Central memory CD8-positive, alpha-beta T cell (primary cell): ENCODE measurements at regions not wholly inside any gene's neighbourhood (a gene's known extent, or its start where the extent isn't known, plus 50 kb on each side); places are given as distances from the start of the nearest gene placed in this dataset.

Source experiments
- ATAC-seq: fragments of 150-1000 bp; cut with Tn5 transposase; replicated peaks from 2 replicates; pipeline ENCODE4 v1.10.0; 2022; ENCODE audit warnings: mild to moderate bottlenecking, moderate FRiP score, moderate number of reproducible peaks; ENCODE audit not compliant: poor library complexity, severe bottlenecking; ENCODE audit errors: extremely low read depth
- DNase-seq, 2 donors: peaks; one replicate each; pipeline ENCODE4 v3.0.0; 2021; ENCODE audit warnings: low spot score in 2 of 2
- H3K27ac Mint-ChIP-seq: one replicate; pipeline ENCODE4 v1.8.0; 2022; ENCODE audit warnings: low read depth, mild to moderate bottlenecking, moderate library complexity, mixed read lengths
- H3K27me3 Mint-ChIP-seq: one replicate; pipeline ENCODE4 v1.8.0; 2022; ENCODE audit warnings: mixed read lengths
- H3K36me3 Mint-ChIP-seq: one replicate; pipeline ENCODE4 v1.8.0; 2022; ENCODE audit warnings: mild to moderate bottlenecking, moderate library complexity, mixed read lengths; ENCODE audit not compliant: insufficient read depth
- H3K4me1 Mint-ChIP-seq: one replicate; pipeline ENCODE4 v1.8.0; 2022; ENCODE audit warnings: mixed read lengths
- H3K4me3 Mint-ChIP-seq: one replicate; pipeline ENCODE4 v1.8.0; 2022; ENCODE audit warnings: mild to moderate bottlenecking, moderate library complexity, mixed read lengths
- H3K9me3 Mint-ChIP-seq: one replicate; pipeline ENCODE4 v1.8.0; 2022; ENCODE audit warnings: mixed read lengths

DNA sequence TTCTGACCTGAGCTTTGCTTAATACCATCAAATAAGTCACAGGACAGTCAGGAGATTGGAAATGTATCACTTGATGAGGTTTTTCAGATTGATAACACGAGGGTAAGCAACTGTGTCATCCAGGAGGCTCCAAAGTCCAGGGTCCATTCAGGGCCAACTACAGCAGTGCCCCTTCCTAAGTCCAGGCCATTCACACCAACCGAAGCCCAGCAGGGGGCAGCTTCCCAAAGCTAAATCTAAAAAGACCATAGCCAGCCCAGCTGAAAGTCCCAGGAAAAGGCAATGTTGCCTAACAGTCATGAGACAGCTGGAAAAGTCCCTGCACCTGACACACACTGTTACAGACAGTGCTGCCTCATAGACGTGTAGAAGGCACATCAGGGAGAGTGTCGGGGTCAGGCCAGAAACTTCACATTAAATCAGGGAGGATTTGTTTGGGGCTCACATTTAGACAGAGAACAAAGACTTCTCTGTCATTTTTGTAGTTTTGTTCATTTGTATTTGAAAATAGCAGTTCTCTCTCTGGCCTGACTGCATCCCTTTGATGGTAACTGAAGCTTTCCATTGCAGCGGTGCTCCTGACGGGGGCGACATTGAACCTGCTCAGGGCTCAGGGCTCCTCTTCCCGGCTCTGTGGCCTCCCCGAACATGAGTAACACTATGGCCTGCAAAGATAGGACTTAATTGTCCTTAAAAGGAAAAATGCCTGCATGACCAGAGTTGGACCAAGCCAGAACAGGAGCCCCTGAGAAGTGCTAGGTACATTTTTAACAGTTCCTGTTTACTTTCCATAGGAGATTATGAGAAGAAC lies 200.4 kb downstream of the NRIP1 start:
- ATAC-seq (no peak), DNase-seq (no peak)
- peaks cover 1% of the 10 kb centered on the region for H3K36me3 Mint-ChIP-seq
- H3K27me3 Mint-ChIP-seq: peaks cover 11% of the 10 kb centered on the region
- no peaks in the 10 kb centered on the region for H3K9me3 Mint-ChIP-seq
- no peaks in the 10 kb centered on the region for H3K4me1 Mint-ChIP-seq
- H3K4me3 Mint-ChIP-seq: no peak overlapping the region
- no peak overlapping the region for H3K27ac Mint-ChIP-seq

DNA sequence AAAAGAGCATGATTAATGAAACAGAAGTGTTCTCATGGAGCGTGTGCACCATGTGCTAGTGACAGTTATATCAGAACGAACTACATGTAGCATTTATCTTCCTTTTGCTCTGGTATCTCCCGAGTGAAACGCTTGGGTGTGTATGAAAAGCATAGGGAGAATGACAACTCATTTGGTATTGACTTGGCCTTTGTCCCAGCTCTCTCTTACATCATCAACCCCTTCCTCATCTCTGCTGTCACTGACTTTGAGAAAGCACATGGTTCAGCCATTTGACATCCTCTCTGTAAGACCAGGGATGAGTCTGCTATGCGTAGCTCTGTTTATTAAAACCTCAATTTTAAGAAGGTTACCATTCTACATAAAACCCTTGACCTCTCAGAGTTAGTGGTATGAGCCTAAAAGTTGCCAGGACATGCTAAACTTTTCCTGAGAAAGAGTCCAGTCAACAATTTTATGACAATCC lies 201.0 kb downstream of the NRIP1 start:
- Mint-ChIP-seq H3K36me3 (peaks cover 1% of the 10 kb centered on the region), H3K4me1 (no peaks in the 10 kb centered on the region), H3K27me3 (peaks cover 4% of the 10 kb centered on the region), H3K9me3 (no peaks in the 10 kb centered on the region), H3K4me3 (no peak overlapping the region), H3K27ac (no peak overlapping the region)
- DNase-seq (no peak), ATAC-seq (no peak)

DNA sequence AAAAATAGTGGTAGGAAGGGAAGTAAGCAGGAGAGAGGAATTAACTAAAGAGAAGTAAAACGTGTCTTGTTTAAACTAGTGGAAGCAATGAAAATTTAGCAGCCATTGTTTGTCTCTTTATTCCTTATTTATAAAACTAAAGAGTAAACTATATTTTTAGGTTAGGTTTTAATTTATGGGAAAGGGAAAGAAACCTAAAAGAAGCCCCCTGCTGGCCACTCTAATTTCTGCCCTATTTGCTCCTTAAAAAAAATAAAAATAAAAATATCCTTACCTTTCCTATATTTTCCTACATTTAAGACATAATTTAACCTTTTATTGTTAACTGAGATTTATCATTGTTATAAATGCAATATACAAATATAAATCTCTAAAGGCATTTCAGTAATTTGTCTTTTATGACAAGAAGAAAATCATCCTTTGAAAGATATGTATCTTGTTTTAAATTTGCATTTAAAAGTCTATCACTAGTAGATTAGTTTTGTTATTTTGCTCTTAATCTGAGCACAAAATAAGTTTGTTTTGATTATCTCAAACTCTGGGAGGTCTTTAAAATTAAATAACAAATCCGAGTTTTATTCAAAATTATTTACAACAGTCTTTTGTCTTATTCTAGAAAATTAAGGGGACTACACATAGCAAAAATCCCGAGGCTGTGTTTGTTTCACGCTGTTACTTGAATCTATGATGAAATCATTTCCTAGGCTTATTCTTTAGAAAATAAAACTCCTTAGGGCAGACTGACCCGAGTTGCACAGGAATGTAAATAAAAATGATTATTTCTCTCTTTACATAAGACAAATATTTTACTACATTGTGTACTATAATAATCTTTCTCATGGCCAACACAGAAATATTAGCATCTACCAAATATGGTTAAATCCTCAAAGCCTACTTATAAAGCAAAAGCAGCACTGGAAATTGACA lies 201.7 kb downstream of the NRIP1 start:
- no peaks in the 10 kb centered on the region for H3K27me3 Mint-ChIP-seq
- no peak overlapping the region for H3K4me3 Mint-ChIP-seq
- no peak for ATAC-seq
- no peaks in the 10 kb centered on the region for H3K9me3 Mint-ChIP-seq
- H3K27ac Mint-ChIP-seq: no peak overlapping the region
- no peaks in the 10 kb centered on the region for H3K4me1 Mint-ChIP-seq
- no peak for DNase-seq
- H3K36me3 Mint-ChIP-seq: peaks cover 1% of the 10 kb centered on the region

DNA sequence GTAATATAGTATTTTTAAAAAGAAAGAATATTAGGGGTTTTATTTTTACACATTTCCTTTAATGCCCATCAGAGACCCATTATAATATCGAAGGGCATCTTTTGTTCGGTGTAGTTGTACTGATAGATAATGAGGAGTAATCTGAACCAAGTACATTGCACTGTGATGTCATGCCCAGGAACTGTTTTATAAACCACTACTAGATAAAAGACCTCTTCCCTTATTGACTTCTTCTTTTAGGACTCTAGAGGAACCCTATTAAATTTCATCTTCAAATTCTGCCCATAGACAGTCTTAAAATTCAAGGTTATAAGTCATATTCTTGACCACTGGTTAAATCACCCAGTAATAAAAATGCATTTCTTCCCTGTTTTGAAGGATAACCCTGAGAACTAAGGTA lies 206.5 kb downstream of the NRIP1 start:
- ATAC-seq: no peak
- Mint-ChIP-seq H3K27me3 (no peaks in the 10 kb centered on the region), H3K9me3 (no peaks in the 10 kb centered on the region), H3K4me3 (no peak overlapping the region), H3K36me3 (peaks cover 1% of the 10 kb centered on the region), H3K4me1 (no peaks in the 10 kb centered on the region), H3K27ac (no peak overlapping the region)
- no peak for DNase-seq

DNA sequence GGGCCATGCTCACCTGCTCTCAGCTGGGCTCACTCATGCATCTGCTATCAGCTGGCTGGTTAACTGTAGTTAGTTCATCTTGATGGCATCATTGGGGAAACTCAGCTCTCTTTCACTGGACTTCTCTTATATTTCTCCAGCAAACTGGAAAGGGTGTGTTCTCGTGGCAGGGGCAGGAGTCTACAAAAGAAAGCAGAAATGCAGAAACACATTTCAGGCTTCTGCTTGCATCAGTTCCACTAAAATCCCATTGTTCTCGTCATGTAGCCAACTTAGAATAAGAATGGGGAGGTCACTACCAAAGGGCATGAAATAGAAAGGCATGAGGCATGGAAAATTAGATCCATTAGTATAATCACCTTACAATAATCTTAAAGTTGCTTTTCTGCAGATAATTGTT lies 207.3 kb downstream of the NRIP1 start:
- no peak for ATAC-seq
- H3K27ac Mint-ChIP-seq: no peak overlapping the region
- H3K4me3 Mint-ChIP-seq: no peak overlapping the region
- H3K9me3 Mint-ChIP-seq: no peaks in the 10 kb centered on the region
- no peaks in the 10 kb centered on the region for H3K27me3 Mint-ChIP-seq
- H3K4me1 Mint-ChIP-seq: no peaks in the 10 kb centered on the region
- DNase-seq: no peak
- peaks cover 1% of the 10 kb centered on the region for H3K36me3 Mint-ChIP-seq

DNA sequence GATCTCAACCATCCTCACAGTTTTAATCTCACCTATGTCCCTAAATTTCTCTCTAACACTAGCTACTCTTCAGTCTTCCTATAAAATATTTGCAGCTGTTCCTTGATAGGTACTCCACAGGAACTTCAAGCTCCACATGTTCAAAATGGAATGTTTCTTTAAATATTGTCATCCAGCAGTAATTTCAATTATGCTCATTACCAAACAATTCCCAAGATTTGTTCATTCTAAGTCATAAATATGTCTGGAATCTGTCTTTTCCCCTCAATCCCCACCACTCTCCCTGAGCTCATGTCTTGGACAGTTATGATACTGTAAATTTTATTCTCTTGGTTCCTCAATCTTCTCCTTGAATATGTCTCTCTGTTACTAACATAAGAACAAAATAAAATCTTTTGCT lies 214.4 kb downstream of the NRIP1 start:
- Mint-ChIP-seq H3K9me3 (no peaks in the 10 kb centered on the region), H3K27me3 (no peaks in the 10 kb centered on the region), H3K4me3 (no peak overlapping the region), H3K36me3 (no peaks in the 10 kb centered on the region), H3K27ac (no peak overlapping the region), H3K4me1 (no peaks in the 10 kb centered on the region)
- ATAC-seq: no peak
- no peak for DNase-seq

DNA sequence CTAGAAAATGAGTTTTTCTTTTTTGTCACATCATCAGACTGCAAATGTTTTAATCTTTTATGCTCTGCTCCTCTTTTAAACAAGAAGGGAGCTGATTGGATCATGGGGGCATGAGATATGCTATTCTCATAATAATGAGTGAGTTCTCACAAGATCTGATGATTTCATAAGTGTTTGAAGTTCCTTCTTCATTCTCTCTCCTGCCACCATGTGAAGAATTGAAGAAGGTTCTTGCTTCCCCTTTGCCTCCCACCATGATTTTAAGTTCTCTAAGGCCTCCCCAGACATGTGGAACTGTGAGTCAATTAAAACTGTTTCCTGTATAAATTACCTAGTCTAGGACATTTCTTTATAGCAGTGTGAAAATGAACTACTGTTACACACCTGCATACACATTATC lies 218.2 kb downstream of the NRIP1 start:
- Mint-ChIP-seq H3K36me3 (no peaks in the 10 kb centered on the region), H3K27me3 (no peaks in the 10 kb centered on the region), H3K9me3 (no peaks in the 10 kb centered on the region), H3K4me3 (no peak overlapping the region), H3K27ac (no peak overlapping the region), H3K4me1 (no peaks in the 10 kb centered on the region)
- DNase-seq (no peak), ATAC-seq (no peak)

DNA sequence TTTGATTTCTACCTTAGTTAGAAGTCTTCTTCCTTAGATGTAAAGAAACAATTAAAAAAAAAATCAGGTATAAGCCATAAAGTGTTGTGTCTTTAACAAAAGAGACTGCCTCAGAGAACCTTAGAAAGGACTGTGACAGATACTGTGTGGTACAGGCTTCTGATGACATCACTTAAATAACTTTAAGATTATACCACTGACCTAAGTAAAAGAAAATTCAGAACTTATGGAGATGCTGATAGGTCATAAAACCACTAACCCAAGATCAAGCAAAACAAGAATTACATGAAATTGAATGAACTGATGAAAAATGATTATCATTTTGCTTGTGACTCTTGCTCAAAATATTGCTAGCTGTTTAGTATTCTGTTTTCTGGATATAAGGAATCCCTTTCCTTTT lies 220.8 kb downstream of the NRIP1 start:
- Mint-ChIP-seq H3K27me3 (no peaks in the 10 kb centered on the region), H3K4me3 (no peak overlapping the region), H3K9me3 (no peaks in the 10 kb centered on the region), H3K27ac (no peak overlapping the region), H3K4me1 (no peaks in the 10 kb centered on the region), H3K36me3 (no peaks in the 10 kb centered on the region)
- ATAC-seq (no peak), DNase-seq (no peak)

DNA sequence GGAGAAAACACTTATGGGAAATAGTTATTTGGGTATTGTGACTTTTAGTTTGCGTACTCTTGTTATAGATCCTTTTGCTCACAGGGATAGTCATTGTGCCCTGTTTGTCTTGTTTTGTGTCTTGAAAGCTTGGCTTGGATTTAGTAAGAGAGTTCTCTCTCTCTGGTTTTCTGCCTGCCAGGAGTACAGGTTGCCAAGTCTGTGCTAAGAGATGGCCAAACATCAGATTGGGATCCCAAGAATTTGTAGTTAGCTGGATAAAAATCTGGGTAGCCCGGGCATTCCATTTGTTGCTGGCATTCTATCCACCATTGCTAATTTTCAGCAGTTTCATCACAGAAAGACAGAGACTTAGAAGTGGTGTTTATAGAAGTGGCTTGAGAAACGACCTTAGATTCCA lies 222.2 kb downstream of the NRIP1 start:
- no peaks in the 10 kb centered on the region for H3K27me3 Mint-ChIP-seq
- H3K9me3 Mint-ChIP-seq: no peaks in the 10 kb centered on the region
- H3K27ac Mint-ChIP-seq: no peak overlapping the region
- no peak overlapping the region for H3K4me3 Mint-ChIP-seq
- H3K36me3 Mint-ChIP-seq: no peaks in the 10 kb centered on the region
- H3K4me1 Mint-ChIP-seq: no peaks in the 10 kb centered on the region
- ATAC-seq: no peak
- no peak for DNase-seq

DNA sequence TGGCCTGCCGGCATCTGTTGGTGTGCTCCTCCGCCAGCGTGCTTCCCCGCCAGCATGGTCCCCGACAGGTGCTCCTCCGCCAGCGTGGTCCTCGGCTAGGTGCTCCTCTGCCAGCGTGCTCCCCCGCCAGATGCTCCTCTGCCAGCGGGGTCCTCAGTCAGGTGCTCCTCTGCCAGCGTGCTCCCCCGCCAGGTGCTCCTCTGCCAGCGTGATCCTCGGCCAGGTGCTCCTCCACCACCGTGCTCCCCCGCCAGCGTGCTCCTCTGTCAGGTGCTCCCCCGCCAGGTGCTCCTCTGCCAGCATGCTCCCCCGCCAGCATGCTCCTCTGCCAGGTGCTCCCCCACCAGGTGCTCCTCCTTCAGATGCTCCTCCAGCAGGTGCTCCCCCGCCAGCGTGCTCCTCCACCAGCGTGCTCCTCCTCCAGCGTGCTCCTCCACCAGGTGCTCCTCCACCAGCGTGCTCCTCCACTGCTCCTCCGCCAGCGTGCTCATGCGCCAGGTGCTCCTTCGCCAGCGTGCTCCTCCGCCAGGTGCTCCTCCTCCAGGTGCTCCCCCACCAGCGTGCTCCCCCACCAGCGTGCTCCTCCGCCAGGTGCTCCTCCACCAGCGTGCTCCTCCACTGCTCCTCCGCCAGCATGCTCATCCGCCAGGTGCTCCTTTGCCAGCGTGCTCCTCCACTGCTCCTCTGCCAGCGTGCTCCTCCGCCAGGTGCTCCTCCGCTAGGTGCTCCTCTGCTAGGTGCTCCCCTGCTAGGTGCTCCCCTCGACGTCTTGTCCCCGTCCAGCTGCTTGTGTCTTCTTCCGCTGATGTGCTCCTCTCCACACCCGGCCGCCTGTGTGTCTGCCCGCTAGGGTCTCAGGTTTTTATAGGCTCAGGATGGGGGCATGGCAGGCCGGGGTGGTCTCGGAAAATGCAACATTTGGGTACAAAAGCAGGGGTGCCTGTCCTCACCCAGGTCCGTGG lies 223.0 kb downstream of the NRIP1 start:
- H3K4me1 Mint-ChIP-seq: no peaks in the 10 kb centered on the region
- DNase-seq: no peak
- H3K27ac Mint-ChIP-seq: no peak overlapping the region
- no peaks in the 10 kb centered on the region for H3K36me3 Mint-ChIP-seq
- no peaks in the 10 kb centered on the region for H3K27me3 Mint-ChIP-seq
- no peak overlapping the region for H3K4me3 Mint-ChIP-seq
- no peak for ATAC-seq
- no peaks in the 10 kb centered on the region for H3K9me3 Mint-ChIP-seq

DNA sequence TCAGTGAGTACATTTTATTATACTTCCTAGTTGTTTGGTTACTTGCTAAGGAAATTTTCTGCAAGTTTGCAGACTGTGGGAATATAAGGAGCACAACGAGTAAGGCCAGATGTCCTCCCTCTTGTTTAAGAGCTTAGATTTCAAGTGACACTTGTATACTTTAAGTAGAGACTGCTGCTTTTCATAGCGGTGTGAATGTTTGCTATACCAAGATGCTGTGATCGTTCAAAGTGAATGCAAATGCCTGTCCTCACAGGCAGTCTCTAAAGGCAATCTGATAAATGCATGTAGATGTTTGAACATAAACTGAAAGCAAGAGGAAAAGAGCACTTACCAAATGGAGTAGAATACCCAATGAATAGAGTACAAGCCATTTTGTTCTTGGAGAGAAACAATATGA lies 226.4 kb downstream of the NRIP1 start:
- no peaks in the 10 kb centered on the region for H3K9me3 Mint-ChIP-seq
- H3K4me1 Mint-ChIP-seq: no peaks in the 10 kb centered on the region
- no peaks in the 10 kb centered on the region for H3K36me3 Mint-ChIP-seq
- no peak for DNase-seq
- H3K27me3 Mint-ChIP-seq: no peaks in the 10 kb centered on the region
- no peak overlapping the region for H3K4me3 Mint-ChIP-seq
- ATAC-seq: no peak
- no peak overlapping the region for H3K27ac Mint-ChIP-seq

DNA sequence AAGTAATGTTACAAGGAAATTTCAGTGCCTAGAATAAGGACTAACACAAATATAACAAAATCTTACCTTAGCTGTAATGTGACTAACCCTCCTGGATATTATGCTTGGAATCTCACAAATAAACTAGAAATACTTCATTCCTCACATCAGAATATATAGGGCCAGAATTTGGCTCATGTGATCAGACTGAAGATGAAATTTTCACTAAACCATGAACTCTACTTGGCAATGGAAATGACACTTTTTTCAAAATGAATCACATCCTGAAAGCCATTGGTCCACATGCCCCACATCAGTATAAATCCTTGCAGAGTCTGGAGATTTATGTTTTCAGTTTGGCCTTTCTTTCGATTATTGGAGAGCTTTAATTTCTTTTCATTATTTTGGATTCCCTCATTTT lies 227.8 kb downstream of the NRIP1 start:
- H3K27ac Mint-ChIP-seq: no peak overlapping the region
- no peak overlapping the region for H3K4me3 Mint-ChIP-seq
- H3K36me3 Mint-ChIP-seq: no peaks in the 10 kb centered on the region
- no peaks in the 10 kb centered on the region for H3K9me3 Mint-ChIP-seq
- no peak for DNase-seq
- H3K27me3 Mint-ChIP-seq: no peaks in the 10 kb centered on the region
- H3K4me1 Mint-ChIP-seq: no peaks in the 10 kb centered on the region
- no peak for ATAC-seq
